SK-N-MC (cell line): ENCODE measurements at regions not wholly inside any gene's neighbourhood (a gene's known extent, or its start where the extent isn't known, plus 50 kb on each side); places are given as distances from the start of the nearest gene placed in this dataset.
"Not testable (repeated sequence)": the region's sequence is repeated elsewhere in the genome, so short reads cannot be mapped to it uniquely, and the experiment has no call there.

Source experiments
- EZH2 ChIP-seq: fragments of 200-600 bp; sonication (generic); IDR thresholded peaks from one replicate; pipeline ENCODE4 v1.6.1; 2017; ENCODE audit warnings: antibody characterized with exemption
- POLR2AphosphoS5 ChIP-seq: IDR thresholded peaks from 2 replicates; pipeline ENCODE4 v1.6.1; 2012; ENCODE audit warnings: mild to moderate bottlenecking, low read depth, low read length, borderline replicate concordance

DNA sequence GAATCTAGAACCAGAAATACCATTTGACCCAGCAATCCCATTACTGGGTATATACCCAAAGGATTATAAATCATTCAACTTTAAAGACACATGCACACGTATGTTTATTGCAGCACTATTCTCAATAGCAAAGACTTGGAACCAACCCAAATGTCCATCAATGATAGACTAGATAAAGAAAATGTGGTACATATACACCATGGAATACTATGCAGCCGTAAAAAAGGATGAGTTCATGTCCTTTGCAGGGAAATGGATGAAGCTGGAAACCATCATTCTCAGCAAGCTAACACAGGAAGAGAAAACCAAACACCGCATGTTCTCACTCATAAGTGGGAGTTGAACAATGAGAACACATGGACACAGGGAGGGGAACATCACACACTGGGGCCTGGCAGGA, 154.0 kb upstream of the PTGFR start:
- TF ChIP-seq EZH2, POLR2AphosphoS5: not testable (repeated sequence)
